SK-N-SH treated with all-trans-retinoic acid at 6 μM for 48 hours (cell line): ENCODE measurements at regions not wholly inside any gene's neighbourhood (a gene's known extent, or its start where the extent isn't known, plus 50 kb on each side); places are given as distances from the start of the nearest gene placed in this dataset.

Experiments used
- ATAC-seq: fragments of 200-7000 bp; cut with Tn5 transposase; 3 replicates; pipeline ENCODE4 v1.9.1; 2020; ENCODE audit warnings: mild to moderate bottlenecking, moderate library complexity
- ARNTL ChIP-seq: fragments of 450-650 bp; formaldehyde crosslinking; IDR thresholded peaks from 2 replicates; pipeline ENCODE4 v1.5.0; 2020; ENCODE audit warnings: low read depth, mild to moderate bottlenecking, moderate library complexity, borderline replicate concordance
- BACH2 ChIP-seq: fragments of 250-450 bp; sonication (Bioruptor Pico); IDR thresholded peaks from 2 replicates; pipeline ENCODE4 v1.9.0; 2021; ENCODE audit warnings: mild to moderate bottlenecking, borderline replicate concordance
- CSDC2 ChIP-seq: fragments of 250-450 bp; sonication (Bioruptor Pico); IDR thresholded peaks from 2 replicates; pipeline ENCODE4 v1.5.0; 2020; ENCODE audit warnings: mild to moderate bottlenecking, moderate library complexity
- ESRRG ChIP-seq: fragments of 250-450 bp; sonication (Bioruptor Pico); IDR thresholded peaks from 2 replicates; pipeline ENCODE4 v1.6.1; 2021; ENCODE audit warnings: mild to moderate bottlenecking
- GLIS3 ChIP-seq: fragments of 250-450 bp; sonication (Bioruptor Pico); IDR thresholded peaks from 2 replicates; pipeline ENCODE4 v1.5.0; 2020; ENCODE audit warnings: mild to moderate bottlenecking, moderate library complexity
- ISL1 ChIP-seq: fragments of 250-450 bp; sonication (Bioruptor Pico); IDR thresholded peaks from 2 replicates; pipeline ENCODE4 v2.1.2; 2022; ENCODE audit warnings: mild to moderate bottlenecking, moderate library complexity
- OSR1 ChIP-seq: fragments of 250-450 bp; sonication (Bioruptor Pico); IDR thresholded peaks from 2 replicates; pipeline ENCODE4 v1.8.0; 2022; ENCODE audit warnings: moderate library complexity, mild to moderate bottlenecking, inconsistent platforms
- PPARA ChIP-seq: fragments of 250-450 bp; sonication (Bioruptor Pico); IDR thresholded peaks from 2 replicates; pipeline ENCODE4 v1.5.0; 2020; ENCODE audit warnings: mild to moderate bottlenecking, borderline replicate concordance
- RARB ChIP-seq: fragments of 250-450 bp; sonication (Bioruptor Pico); IDR thresholded peaks from 2 replicates; pipeline ENCODE4 v1.8.0; 2021; ENCODE audit warnings: mild to moderate bottlenecking, moderate library complexity
- SNAI2 ChIP-seq: fragments of 250-450 bp; sonication (Bioruptor Pico); IDR thresholded peaks from 2 replicates; pipeline ENCODE4 v1.5.0; 2020; ENCODE audit warnings: mild to moderate bottlenecking, moderate library complexity
- TCF4 ChIP-seq: fragments of 250-450 bp; sonication (Bioruptor Pico); IDR thresholded peaks from 2 replicates; pipeline ENCODE4 v1.8.0; 2021; ENCODE audit warnings: mild to moderate bottlenecking, moderate library complexity, borderline replicate concordance
- TOX ChIP-seq: fragments of 250-450 bp; sonication (Bioruptor Pico); IDR thresholded peaks from 2 replicates; pipeline ENCODE4 v1.8.0; 2021; ENCODE audit warnings: mild to moderate bottlenecking, moderate library complexity, borderline replicate concordance
- ZC3H10 ChIP-seq: fragments of 250-450 bp; sonication (Bioruptor Pico); IDR thresholded peaks from 2 replicates; pipeline ENCODE4 v1.5.1; 2021; ENCODE audit warnings: mild to moderate bottlenecking, moderate library complexity
- ZFP3 ChIP-seq: fragments of 250-450 bp; sonication (Bioruptor Pico); IDR thresholded peaks from 2 replicates; pipeline ENCODE4 v1.5.0; 2020; ENCODE audit warnings: mild to moderate bottlenecking, moderate library complexity
- ZFP30 ChIP-seq: fragments of 450-650 bp; formaldehyde crosslinking; IDR thresholded peaks from 2 replicates; pipeline ENCODE4 v1.5.0; 2022; ENCODE audit warnings: mild to moderate bottlenecking, moderate library complexity
- ZNF70 ChIP-seq: fragments of 450-650 bp; formaldehyde crosslinking; IDR thresholded peaks from 2 replicates; pipeline ENCODE4 v1.5.0; 2020; ENCODE audit warnings: mild to moderate bottlenecking, moderate library complexity
- TF ChIP-seq, protein P1 (sequence below): fragments of 250-450 bp; sonication (Bioruptor Pico); IDR thresholded peaks from 2 replicates; pipeline ENCODE4 v1.8.0; 2020; ENCODE audit warnings: mild to moderate bottlenecking, moderate library complexity, borderline replicate concordance
- TF ChIP-seq, protein P2 (sequence below): fragments of 250-450 bp; sonication (Bioruptor Pico); IDR thresholded peaks from 2 replicates; pipeline ENCODE4 v1.5.1; 2021; ENCODE audit warnings: mild to moderate bottlenecking, moderate library complexity
- TF ChIP-seq, protein P3 (sequence below): fragments of 250-450 bp; sonication (Bioruptor Pico); IDR thresholded peaks from 2 replicates; pipeline ENCODE4 v1.5.0; 2020; ENCODE audit warnings: mild to moderate bottlenecking, moderate library complexity
- TF ChIP-seq, protein P4 (sequence below): fragments of 250-450 bp; sonication (Bioruptor Pico); IDR thresholded peaks from 2 replicates; pipeline ENCODE4 v1.5.1; 2020; ENCODE audit warnings: low read depth, mild to moderate bottlenecking, moderate library complexity

DNA sequence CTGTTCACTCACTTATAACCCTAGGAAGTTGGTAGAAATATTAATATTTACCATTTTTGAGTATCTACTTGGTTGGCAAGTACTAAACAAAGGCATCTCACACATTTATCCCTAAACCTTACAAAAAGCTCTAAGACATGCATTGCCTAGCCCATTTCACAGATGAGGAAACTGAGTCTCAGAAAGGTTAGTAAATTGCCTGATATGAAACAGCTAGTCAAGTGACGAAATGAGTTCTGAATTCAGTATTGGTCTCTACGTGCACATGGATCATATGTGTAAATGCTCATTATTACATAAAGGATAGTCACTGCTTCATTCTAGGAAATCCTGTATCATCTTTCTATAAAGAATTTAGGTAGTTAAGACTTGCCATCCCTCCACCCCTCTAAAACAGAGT lies 105.1 kb downstream of the BARHL2 start (continued):
- TF ChIP-seq TCF4 (CRISPR knock-in tag): no peak
- TF ChIP-seq, all 23 proteins: peak for 0

DNA sequence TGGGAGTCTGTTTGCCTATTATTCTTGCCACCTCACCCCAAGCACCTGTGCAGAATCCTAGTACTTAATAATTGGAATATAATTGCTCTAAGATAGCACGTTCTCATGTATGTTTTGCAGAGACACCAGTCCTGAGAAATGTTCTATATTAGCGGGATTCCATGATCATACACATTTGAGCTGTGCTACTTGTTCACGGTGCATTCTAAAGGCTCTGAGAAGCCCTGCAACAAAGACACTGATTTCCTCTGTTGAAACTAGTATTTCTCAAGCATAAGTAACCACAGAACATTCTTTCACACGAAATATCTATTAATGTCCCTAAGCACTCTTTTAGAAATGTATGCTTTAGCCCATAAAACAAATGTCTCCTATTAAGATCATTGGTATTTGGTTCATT lies 109.4 kb downstream of the BARHL2 start:
- no peak for ATAC-seq
- TF ChIP-seq CSDC2 (CRISPR knock-in tag): no peak
- TF ChIP-seq, protein P1, sequence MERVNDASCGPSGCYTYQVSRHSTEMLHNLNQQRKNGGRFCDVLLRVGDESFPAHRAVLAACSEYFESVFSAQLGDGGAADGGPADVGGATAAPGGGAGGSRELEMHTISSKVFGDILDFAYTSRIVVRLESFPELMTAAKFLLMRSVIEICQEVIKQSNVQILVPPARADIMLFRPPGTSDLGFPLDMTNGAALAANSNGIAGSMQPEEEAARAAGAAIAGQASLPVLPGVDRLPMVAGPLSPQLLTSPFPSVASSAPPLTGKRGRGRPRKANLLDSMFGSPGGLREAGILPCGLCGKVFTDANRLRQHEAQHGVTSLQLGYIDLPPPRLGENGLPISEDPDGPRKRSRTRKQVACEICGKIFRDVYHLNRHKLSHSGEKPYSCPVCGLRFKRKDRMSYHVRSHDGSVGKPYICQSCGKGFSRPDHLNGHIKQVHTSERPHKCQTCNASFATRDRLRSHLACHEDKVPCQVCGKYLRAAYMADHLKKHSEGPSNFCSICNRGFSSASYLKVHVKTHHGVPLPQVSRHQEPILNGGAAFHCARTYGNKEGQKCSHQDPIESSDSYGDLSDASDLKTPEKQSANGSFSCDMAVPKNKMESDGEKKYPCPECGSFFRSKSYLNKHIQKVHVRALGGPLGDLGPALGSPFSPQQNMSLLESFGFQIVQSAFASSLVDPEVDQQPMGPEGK: no peak

DNA sequence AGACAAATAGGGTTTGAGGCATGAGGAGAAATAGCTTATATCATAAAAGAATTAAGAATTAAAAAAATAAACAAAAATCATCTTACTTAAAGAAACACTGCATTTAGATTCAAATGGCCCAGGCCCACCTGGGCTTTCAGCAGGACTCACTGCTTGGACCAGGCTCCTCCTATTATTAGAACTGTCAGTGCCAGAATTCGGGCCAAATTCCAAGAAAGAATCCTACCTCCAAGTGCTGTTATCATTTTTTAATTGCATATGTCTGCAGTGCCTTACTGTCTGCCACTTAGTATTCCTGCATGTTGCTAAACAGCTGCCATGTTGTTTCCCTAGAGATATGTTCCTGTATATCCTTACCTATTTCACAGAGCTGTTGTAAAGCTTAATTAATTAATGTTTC lies 112.0 kb downstream of the BARHL2 start:
- TF ChIP-seq PPARA (CRISPR knock-in tag): no peak
- TF ChIP-seq ZFP30 (CRISPR knock-in tag): no peak
- TF ChIP-seq ISL1 (CRISPR knock-in tag): no peak
- no peak for TF ChIP-seq SNAI2 (CRISPR knock-in tag)
- TF ChIP-seq, protein P1: no peak
- TF ChIP-seq, protein P2, sequence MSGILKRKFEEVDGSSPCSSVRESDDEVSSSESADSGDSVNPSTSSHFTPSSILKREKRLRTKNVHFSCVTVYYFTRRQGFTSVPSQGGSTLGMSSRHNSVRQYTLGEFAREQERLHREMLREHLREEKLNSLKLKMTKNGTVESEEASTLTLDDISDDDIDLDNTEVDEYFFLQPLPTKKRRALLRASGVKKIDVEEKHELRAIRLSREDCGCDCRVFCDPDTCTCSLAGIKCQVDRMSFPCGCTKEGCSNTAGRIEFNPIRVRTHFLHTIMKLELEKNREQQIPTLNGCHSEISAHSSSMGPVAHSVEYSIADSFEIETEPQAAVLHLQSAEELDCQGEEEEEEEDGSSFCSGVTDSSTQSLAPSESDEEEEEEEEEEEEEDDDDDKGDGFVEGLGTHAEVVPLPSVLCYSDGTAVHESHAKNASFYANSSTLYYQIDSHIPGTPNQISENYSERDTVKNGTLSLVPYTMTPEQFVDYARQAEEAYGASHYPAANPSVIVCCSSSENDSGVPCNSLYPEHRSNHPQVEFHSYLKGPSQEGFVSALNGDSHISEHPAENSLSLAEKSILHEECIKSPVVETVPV (CRISPR knock-in tag): no peak
- TF ChIP-seq ZFP3 (CRISPR knock-in tag): no peak
- no peak for TF ChIP-seq TOX (CRISPR knock-in tag)
- TF ChIP-seq CSDC2 (CRISPR knock-in tag): no peak
- no peak for TF ChIP-seq ARNTL
- TF ChIP-seq, protein P3, sequence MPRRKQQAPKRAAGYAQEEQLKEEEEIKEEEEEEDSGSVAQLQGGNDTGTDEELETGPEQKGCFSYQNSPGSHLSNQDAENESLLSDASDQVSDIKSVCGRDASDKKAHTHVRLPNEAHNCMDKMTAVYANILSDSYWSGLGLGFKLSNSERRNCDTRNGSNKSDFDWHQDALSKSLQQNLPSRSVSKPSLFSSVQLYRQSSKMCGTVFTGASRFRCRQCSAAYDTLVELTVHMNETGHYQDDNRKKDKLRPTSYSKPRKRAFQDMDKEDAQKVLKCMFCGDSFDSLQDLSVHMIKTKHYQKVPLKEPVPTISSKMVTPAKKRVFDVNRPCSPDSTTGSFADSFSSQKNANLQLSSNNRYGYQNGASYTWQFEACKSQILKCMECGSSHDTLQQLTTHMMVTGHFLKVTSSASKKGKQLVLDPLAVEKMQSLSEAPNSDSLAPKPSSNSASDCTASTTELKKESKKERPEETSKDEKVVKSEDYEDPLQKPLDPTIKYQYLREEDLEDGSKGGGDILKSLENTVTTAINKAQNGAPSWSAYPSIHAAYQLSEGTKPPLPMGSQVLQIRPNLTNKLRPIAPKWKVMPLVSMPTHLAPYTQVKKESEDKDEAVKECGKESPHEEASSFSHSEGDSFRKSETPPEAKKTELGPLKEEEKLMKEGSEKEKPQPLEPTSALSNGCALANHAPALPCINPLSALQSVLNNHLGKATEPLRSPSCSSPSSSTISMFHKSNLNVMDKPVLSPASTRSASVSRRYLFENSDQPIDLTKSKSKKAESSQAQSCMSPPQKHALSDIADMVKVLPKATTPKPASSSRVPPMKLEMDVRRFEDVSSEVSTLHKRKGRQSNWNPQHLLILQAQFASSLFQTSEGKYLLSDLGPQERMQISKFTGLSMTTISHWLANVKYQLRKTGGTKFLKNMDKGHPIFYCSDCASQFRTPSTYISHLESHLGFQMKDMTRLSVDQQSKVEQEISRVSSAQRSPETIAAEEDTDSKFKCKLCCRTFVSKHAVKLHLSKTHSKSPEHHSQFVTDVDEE (CRISPR knock-in tag): no peak
- TF ChIP-seq ESRRG (CRISPR knock-in tag): no peak
- TF ChIP-seq ZC3H10 (CRISPR knock-in tag): no peak
- TF ChIP-seq TCF4 (CRISPR knock-in tag): no peak
- TF ChIP-seq GLIS3 (CRISPR knock-in tag): no peak
- TF ChIP-seq BACH2: no peak
- no peak for TF ChIP-seq OSR1 (CRISPR knock-in tag)
- no peak for TF ChIP-seq ZNF70
- no peak for TF ChIP-seq RARB (CRISPR knock-in tag)
- TF ChIP-seq, all 23 proteins: peak for 0

DNA sequence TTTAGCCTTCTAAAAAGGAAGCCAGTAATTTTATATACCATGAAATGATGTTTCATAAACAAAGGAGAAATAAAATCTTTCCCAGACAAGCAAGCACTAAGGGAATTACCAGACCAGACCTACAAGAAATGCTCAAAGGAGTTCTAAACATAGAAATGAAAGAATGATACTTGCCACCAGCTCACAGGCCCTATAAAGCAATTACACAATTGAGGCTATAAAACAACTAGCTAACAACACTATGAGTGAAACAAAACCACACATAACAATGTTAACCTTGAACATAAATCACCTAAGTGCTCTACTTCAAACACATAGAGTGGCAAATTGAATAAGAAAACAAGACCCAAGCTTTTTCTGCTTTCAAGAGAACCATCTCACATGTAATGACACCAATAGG lies 123.8 kb downstream of the BARHL2 start:
- TF ChIP-seq, protein P2 (CRISPR knock-in tag): no peak
- TF ChIP-seq PPARA (CRISPR knock-in tag) (no peak), OSR1 (CRISPR knock-in tag) (no peak), ESRRG (CRISPR knock-in tag) (no peak), SNAI2 (CRISPR knock-in tag) (no peak), ZFP30 (CRISPR knock-in tag) (no peak)
- TF ChIP-seq, protein P4, sequence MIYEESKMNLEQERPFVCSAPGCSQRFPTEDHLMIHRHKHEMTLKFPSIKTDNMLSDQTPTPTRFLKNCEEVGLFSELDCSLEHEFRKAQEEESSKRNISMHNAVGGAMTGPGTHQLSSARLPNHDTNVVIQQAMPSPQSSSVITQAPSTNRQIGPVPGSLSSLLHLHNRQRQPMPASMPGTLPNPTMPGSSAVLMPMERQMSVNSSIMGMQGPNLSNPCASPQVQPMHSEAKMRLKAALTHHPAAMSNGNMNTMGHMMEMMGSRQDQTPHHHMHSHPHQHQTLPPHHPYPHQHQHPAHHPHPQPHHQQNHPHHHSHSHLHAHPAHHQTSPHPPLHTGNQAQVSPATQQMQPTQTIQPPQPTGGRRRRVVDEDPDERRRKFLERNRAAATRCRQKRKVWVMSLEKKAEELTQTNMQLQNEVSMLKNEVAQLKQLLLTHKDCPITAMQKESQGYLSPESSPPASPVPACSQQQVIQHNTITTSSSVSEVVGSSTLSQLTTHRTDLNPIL (CRISPR knock-in tag): no peak
- TF ChIP-seq, all 23 proteins: peak for 0
- no peak for ATAC-seq

More for the DNA sequence above, 112.0 kb downstream of the BARHL2 start:
- no peak for ATAC-seq
